Stimulated activated naive CD8-positive, alpha-beta T cell treated with anti-CD3 and anti-CD28 coated beads, Interleukin-15, amount 100 ng/mL, for 72 hours (primary cell): ENCODE measurements at regions not wholly inside any gene's neighbourhood (a gene's known extent, or its start where the extent isn't known, plus 50 kb on each side); places are given as distances from the start of the nearest gene placed in this dataset.
"Not testable (repeated sequence)": the region's sequence is repeated elsewhere in the genome, so short reads cannot be mapped to it uniquely, and the experiment has no call there.

ENCODE experiments used
- ATAC-seq: fragments of 150-1000 bp; cut with Tn5 transposase; 2 replicates; pipeline ENCODE4 v1.10.0; 2021; ENCODE audit warnings: mild to moderate bottlenecking, moderate library complexity
- DNase-seq, 2 donors: peaks; one replicate each; pipeline ENCODE4 v3.0.0; 2021 to 2022
- H3K27ac Mint-ChIP-seq, 2 donors: one replicate each; pipeline ENCODE4 v1.8.0; 2022; ENCODE audit warnings: mild to moderate bottlenecking in 2 of 2, mixed read lengths in 2 of 2, moderate library complexity in 2 of 2
- H3K27me3 Mint-ChIP-seq: one replicate; pipeline ENCODE4 v1.8.0; 2022; ENCODE audit warnings: mixed read lengths
- H3K4me1 Mint-ChIP-seq: one replicate; pipeline ENCODE4 v1.8.0; 2022; ENCODE audit warnings: mild to moderate bottlenecking, mixed read lengths
- H3K4me3 Mint-ChIP-seq, 2 donors: one replicate each; pipeline ENCODE4 v1.8.0; 2022; ENCODE audit warnings: mild to moderate bottlenecking in 2 of 2, mixed read lengths in 2 of 2, moderate library complexity in 1 of 2
- H3K9me3 Mint-ChIP-seq, 2 donors: one replicate each; pipeline ENCODE4 v1.8.0; 2022; ENCODE audit warnings: mixed read lengths in 2 of 2

DNA sequence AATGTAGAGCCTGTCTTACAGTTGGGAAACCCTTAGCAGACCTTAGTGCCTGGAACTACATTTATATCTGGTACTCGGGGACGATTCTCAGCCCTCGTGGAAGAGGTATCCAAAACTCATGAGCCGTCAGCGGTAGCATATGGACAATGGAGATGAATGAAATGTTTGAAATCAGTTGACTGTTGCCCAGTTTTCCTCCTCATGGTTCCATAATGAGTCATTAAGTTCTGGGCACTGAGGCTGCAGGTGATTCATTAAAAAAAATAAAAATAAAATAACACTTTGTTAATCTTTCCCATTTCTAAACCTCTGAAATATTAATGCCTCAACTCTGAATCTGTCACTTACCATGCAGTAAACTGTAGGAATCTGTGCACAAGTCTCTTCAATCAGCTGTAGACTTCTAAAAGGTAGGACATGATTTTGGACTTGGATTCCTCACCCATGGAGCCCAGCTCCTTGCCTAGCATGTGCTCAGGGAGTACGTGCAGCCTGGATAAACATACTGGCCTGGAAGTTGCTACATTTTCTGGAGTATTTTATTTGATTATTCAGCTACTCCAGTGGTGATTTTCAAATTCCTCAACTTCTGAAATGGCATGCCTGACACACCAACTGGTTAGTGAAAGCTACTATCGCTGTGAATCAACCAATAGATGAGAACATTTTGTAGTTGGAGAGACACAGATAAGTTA, 979.2 kb downstream of the CNTNAP5 start:
- Mint-ChIP-seq H3K4me1 (no peaks in the 10 kb centered on the region), H3K4me3 (no peak overlapping the region), H3K27ac (no peak overlapping the region), H3K9me3 (peaks cover 0 to 2% of the 10 kb centered on the region in 2 donors), H3K27me3 (no peaks in the 10 kb centered on the region)
- ATAC-seq (no peak), DNase-seq (no peak)

- DNase-seq, result no peak
- no peaks in the 10 kb centered on the region for H3K27me3 Mint-ChIP-seq
Measured at GRCh38 chr2:125006676-125007075, 981.6 kb downstream of the CNTNAP5 start.

DNA sequence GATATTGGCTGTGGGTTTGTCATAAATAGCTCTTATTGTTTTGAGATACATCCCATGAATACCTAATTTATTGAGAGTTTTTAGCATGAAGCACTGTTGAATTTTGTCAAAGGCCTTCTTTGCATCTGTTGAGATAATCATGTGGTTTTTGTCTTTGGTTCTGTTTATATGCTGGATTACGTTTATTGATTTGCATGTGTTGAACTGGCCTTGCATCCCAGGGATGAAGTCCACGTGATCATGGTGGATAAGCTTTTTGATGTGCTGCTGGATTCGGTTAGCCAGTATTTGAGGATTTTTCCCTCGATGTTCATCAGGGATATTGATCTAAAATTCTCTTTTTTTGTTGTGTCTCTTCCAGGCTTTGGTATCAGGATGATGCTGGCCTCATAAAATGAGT, 1003.6 kb downstream of the CNTNAP5 start:
- not testable (repeated sequence) for H3K27me3 Mint-ChIP-seq, H3K4me1 Mint-ChIP-seq, DNase-seq, H3K27ac Mint-ChIP-seq, ATAC-seq, H3K4me3 Mint-ChIP-seq
- H3K9me3 Mint-ChIP-seq, result peaks cover 32 to 50% of the 10 kb centered on the region in 2 donors

More at GRCh38 chr2:125006676-125007075, 981.6 kb downstream of the CNTNAP5 start:
- Mint-ChIP-seq H3K27ac (no peak overlapping the region), H3K4me1 (no peaks in the 10 kb centered on the region), H3K4me3 (no peak overlapping the region), H3K9me3 (peaks cover 0 to 13% of the 10 kb centered on the region in 2 donors)
- no peak for ATAC-seq

DNA sequence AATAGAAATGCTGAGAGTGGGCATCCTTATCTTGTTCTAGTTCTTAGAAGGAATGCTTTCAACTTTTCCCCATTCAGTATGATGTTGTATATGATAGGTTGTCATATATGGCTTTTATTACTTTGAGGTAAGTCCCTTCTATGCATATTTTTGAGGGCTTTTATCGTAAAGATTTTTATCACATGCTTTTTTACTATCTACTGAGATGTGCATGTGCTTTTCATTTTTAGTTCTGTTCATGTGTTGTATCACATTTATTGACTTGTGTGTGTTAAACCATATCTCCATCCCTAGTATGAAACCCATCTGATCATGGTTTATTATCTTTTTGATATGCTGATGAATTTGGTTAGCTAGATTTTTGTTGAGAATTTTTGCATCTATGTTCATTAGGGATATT, 1008.8 kb downstream of the CNTNAP5 start:
- peaks cover 23 to 36% of the 10 kb centered on the region in 2 donors for H3K9me3 Mint-ChIP-seq
- DNase-seq (no peak), ATAC-seq (no peak)
- H3K4me3 Mint-ChIP-seq, result no peak overlapping the region
- no peaks in the 10 kb centered on the region for H3K27me3 Mint-ChIP-seq
- H3K27ac Mint-ChIP-seq, result no peak overlapping the region
- H3K4me1 Mint-ChIP-seq, result no peaks in the 10 kb centered on the region

- H3K4me1 Mint-ChIP-seq, result no peaks in the 10 kb centered on the region
- H3K9me3 Mint-ChIP-seq, result peaks cover 14 to 25% of the 10 kb centered on the region in 2 donors
- no peak for DNase-seq
- no peak overlapping the region for H3K4me3 Mint-ChIP-seq
- no peak for ATAC-seq
- no peak overlapping the region for H3K27ac Mint-ChIP-seq
- H3K27me3 Mint-ChIP-seq, result no peaks in the 10 kb centered on the region
Measured at GRCh38 chr2:125037135-125037653, 1012.1 kb downstream of the CNTNAP5 start.

DNA sequence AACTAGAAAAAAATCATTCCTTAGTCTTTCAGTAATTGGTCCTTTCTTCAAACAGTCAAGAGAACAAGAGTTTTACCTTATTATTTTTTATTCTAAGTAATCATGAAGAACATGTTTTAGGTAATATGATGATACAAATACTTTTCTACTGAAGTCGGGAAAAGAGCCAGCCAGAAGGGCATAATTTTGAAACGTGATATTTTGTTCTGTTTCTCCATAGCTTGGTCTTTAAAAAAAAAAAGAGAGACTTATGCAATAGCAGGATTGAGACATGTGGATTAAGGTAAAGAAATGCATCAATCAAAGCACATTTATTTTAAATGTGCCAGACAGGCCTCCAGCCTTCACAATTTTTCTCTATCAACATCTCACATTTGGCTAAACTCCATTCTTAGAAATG, 1016.8 kb downstream of the CNTNAP5 start:
- no peaks in the 10 kb centered on the region for H3K4me1 Mint-ChIP-seq
- DNase-seq (no peak), ATAC-seq (no peak)
- no peaks in the 10 kb centered on the region for H3K27me3 Mint-ChIP-seq
- no peak overlapping the region for H3K4me3 Mint-ChIP-seq
- H3K9me3 Mint-ChIP-seq, result peaks cover 4 to 7% of the 10 kb centered on the region in 2 donors
- H3K27ac Mint-ChIP-seq, result no peak overlapping the region

DNA sequence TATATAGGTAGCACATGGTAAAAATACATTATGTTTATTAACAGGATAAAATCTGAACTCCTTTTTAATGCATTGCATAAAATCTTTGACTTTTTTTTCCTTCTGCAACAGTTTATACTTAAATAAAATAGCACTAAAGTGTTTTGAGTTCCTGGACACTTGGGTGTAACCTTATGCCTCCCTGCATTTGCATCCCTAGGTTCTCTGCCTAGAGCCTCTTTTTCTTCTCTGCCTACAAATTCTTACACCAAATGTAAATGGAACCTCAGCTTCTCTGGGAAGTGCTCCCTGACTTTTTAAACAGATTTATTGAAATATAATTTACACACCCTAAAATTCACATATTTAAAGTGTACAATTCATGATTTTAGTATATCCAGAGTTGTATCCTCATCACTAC, 1017.6 kb downstream of the CNTNAP5 start:
- Mint-ChIP-seq H3K9me3 (peaks cover 4 to 7% of the 10 kb centered on the region in 2 donors), H3K4me3 (no peak overlapping the region), H3K27ac (no peak overlapping the region), H3K27me3 (no peaks in the 10 kb centered on the region), H3K4me1 (no peaks in the 10 kb centered on the region)
- DNase-seq (no peak), ATAC-seq (no peak)

- ATAC-seq (no peak), DNase-seq (no peak)
- H3K9me3 Mint-ChIP-seq, result peaks cover 7% of the 10 kb centered on the region in 2 donors
- no peaks in the 10 kb centered on the region for H3K27me3 Mint-ChIP-seq
- H3K4me1 Mint-ChIP-seq, result no peaks in the 10 kb centered on the region
- no peak overlapping the region for H3K4me3 Mint-ChIP-seq
- peak overlapping the region in 1 of 2 donors; percentile 59 for H3K27ac Mint-ChIP-seq
Measured at GRCh38 chr2:125070726-125071505, 1045.8 kb downstream of the CNTNAP5 start.

- DNase-seq, result no peak
- Mint-ChIP-seq H3K27ac (no peak overlapping the region), H3K4me3 (no peak overlapping the region), H3K9me3 (peaks cover 7% of the 10 kb centered on the region in 2 donors), H3K27me3 (no peaks in the 10 kb centered on the region), H3K4me1 (no peaks in the 10 kb centered on the region)
- no peak for ATAC-seq
Measured at GRCh38 chr2:125073440-125073839, 1048.4 kb downstream of the CNTNAP5 start.

GRCh38 chr2:125085904-125086303, 1060.8 kb downstream of the CNTNAP5 start:
- no peak for DNase-seq
- H3K9me3 Mint-ChIP-seq, result peaks cover 12 to 17% of the 10 kb centered on the region in 2 donors
- H3K4me3 Mint-ChIP-seq, result no peak overlapping the region
- no peaks in the 10 kb centered on the region for H3K27me3 Mint-ChIP-seq
- no peak overlapping the region for H3K27ac Mint-ChIP-seq
- ATAC-seq, result no peak
- H3K4me1 Mint-ChIP-seq, result no peaks in the 10 kb centered on the region

DNA sequence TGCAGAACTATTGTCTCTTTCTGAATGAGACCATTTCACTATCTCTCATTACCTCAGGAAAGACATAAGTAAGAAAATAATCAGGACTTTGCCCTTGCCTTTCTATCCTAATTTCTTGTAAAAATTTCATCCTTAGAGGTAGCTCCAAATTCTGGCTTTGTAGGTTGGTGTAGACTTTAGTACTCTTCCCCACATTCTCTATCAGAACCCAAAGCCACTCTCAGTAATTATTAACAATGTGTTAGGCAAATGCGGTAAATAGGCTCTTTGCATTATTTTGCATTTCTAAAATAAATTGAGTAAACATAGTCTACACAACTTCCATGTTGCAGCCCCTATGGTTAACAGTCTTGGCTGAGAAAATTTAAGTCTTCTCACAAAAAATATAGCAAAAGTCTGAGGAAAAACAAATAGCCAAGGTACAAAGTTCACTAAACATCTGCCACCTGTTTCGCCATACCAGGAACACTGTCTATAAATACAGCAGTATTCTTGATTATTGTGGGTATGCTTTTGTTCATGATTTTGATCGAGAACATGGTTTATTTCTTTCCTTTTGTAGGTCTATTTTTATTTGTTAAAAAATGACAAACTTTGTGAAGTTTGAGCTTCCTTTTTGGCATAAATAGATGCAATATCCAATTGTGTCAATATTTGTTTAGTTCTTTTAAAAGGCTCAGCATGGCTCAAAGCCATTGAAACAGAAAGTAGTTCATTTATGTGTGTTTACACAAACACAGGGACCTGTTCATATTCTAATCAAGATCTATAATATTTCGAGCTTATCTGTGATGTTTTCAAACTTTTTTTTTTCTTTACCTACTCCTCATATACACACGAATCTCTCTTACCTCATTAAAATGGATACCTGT, 1061.5 kb downstream of the CNTNAP5 start:
- Mint-ChIP-seq H3K4me3 (no peak overlapping the region), H3K27ac (no peak overlapping the region), H3K4me1 (no peaks in the 10 kb centered on the region), H3K9me3 (peaks cover 12 to 19% of the 10 kb centered on the region in 2 donors), H3K27me3 (no peaks in the 10 kb centered on the region)
- no peak for ATAC-seq
- DNase-seq, result no peak

DNA sequence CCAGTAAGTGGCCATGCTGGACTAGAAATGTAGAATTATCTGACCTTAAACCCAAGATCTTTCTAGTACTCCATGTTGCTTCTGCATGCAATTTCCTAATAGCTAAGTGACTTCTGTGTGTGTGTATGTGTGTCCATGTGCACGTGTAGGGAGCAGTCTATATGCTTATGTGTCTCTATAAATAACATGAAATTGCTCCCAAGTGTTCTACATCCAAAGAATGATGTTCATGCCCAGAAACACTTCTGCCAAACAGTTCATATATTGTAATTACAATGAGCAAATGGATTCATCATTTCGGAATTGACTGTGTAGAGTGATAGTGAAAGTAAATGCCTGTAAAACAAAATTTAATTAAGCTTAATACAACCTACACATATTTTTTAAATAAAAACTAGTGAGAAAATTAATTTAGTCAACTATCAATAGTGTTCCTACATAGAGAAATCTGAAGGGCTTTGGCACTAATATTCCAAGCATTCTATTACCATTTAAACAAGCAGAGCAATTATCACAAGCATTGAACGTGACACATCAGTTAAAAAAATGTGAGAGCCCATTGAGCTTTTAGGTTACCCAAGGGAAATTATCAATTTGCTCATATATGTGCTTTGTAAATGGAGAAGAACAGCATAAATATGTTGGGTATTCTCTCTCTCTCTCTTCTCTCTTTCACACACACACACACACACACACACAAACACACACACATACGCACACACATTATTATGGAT, 1067.4 kb downstream of the CNTNAP5 start:
- Mint-ChIP-seq H3K27ac (no peak overlapping the region), H3K9me3 (peaks cover 7 to 13% of the 10 kb centered on the region in 2 donors)

GRCh38 chr2:125095826-125096225, 1070.7 kb downstream of the CNTNAP5 start:
- DNase-seq, result no peak
- no peaks in the 10 kb centered on the region for H3K27me3 Mint-ChIP-seq
- H3K4me3 Mint-ChIP-seq, result no peak overlapping the region
- H3K27ac Mint-ChIP-seq, result no peak overlapping the region
- peaks cover 0 to 3% of the 10 kb centered on the region in 2 donors for H3K9me3 Mint-ChIP-seq
- no peak for ATAC-seq
- no peaks in the 10 kb centered on the region for H3K4me1 Mint-ChIP-seq

More for the DNA sequence above, 1067.4 kb downstream of the CNTNAP5 start:
- DNase-seq (no peak), ATAC-seq (no peak)
- no peaks in the 10 kb centered on the region for H3K4me1 Mint-ChIP-seq
- H3K4me3 Mint-ChIP-seq, result no peak overlapping the region
- no peaks in the 10 kb centered on the region for H3K27me3 Mint-ChIP-seq

- DNase-seq (no peak), ATAC-seq (no peak)
- H3K27me3 Mint-ChIP-seq, result no peaks in the 10 kb centered on the region
- H3K4me1 Mint-ChIP-seq, result no peaks in the 10 kb centered on the region
- H3K9me3 Mint-ChIP-seq, result peaks cover 7 to 11% of the 10 kb centered on the region in 2 donors
- no peak overlapping the region for H3K4me3 Mint-ChIP-seq
- no peak overlapping the region for H3K27ac Mint-ChIP-seq
Measured at GRCh38 chr2:125106710-125107109, 1081.6 kb downstream of the CNTNAP5 start.

GRCh38 chr2:125107446-125107845, 1082.4 kb downstream of the CNTNAP5 start:
- H3K27me3 Mint-ChIP-seq, result no peaks in the 10 kb centered on the region
- ATAC-seq (no peak), DNase-seq (no peak)
- H3K9me3 Mint-ChIP-seq, result peaks cover 0 to 5% of the 10 kb centered on the region in 2 donors
- H3K4me1 Mint-ChIP-seq, result no peaks in the 10 kb centered on the region
- H3K27ac Mint-ChIP-seq, result no peak overlapping the region
- no peak overlapping the region for H3K4me3 Mint-ChIP-seq
